SK-N-SH (cell line): ENCODE measurements at regions not wholly inside any gene's neighbourhood (a gene's known extent, or its start where the extent isn't known, plus 50 kb on each side); places are given as distances from the start of the nearest gene placed in this dataset.

Source experiments
- CTCF ChIA-PET: fragments of 300-600, 350-600 bp; formaldehyde crosslinking; extraction: SDS; loops from one replicate; lab custom pipeline; 2021; lab: Yijun Ruan, JAX
- POLR2A ChIA-PET: fragments of 350-600 bp; sonication (Branson Sonifier 250); formaldehyde crosslinking; extraction: SDS; loops from one replicate; lab custom pipeline; 2020; ENCODE audit warnings: antibody characterized with exemption, inconsistent platforms; lab: Yijun Ruan, JAX
- DNase-seq: peaks from one replicate; pipeline ENCODE4 v3.0.0; 2012
- H2AFZ ChIP-seq: fragments of 200-600 bp; sonication (generic); 2 replicates; pipeline ENCODE4 v1.8.1; 2016; ENCODE audit warnings: antibody characterized with exemption, mild to moderate bottlenecking, low read depth
- H3F3A ChIP-seq: fragments of 200-600 bp; sonication (generic); replicated peaks from 2 replicates; pipeline ENCODE3; 2016; ENCODE audit warnings: antibody characterized with exemption, mild to moderate bottlenecking; ENCODE audit not compliant: insufficient read depth
- H3K27ac ChIP-seq, 2 experiments: fragments of 200-500 bp in 1 of 2; fragments of 200-600 bp in 1 of 2; sonication (Bioruptor generic) in 1 of 2; sonication (generic), shearing (Covaris generic) in 1 of 2; 2 replicates each; pipeline versions ENCODE4 v1.5.1 to v1.6.1; 2014 to 2016; ENCODE audit warnings: low read depth in 2 of 2, inconsistent platforms in 1 of 2, low read length in 1 of 2, mild to moderate bottlenecking in 1 of 2, mixed read lengths in 1 of 2
- H3K27me3 ChIP-seq: fragments of 200-600 bp; sonication (generic), shearing (Covaris generic); 2 replicates; pipeline ENCODE4 v1.6.1; 2016; ENCODE audit warnings: mixed run types; ENCODE audit not compliant: insufficient read depth
- H3K36me3 ChIP-seq, 2 experiments: fragments of 200-500 bp in 1 of 2; fragments of 200-600 bp in 1 of 2; sonication (Bioruptor generic) in 1 of 2; sonication (generic) in 1 of 2; replicated peaks in 1 of 2; 2 replicates each; pipeline versions ENCODE3 to v1.5.1; 2014 to 2016; ENCODE audit warnings: low read length in 1 of 2, mild to moderate bottlenecking in 1 of 2; ENCODE audit not compliant: insufficient read depth in 2 of 2, control insufficient read depth in 1 of 2
- H3K4me1 ChIP-seq, 2 experiments: fragments of 200-500 bp in 1 of 2; fragments of 200-600 bp in 1 of 2; sonication (Bioruptor generic) in 1 of 2; sonication (generic), shearing (Covaris generic) in 1 of 2; 2 replicates each; pipeline versions ENCODE4 v1.5.1 to v1.6.1; 2014 to 2016; ENCODE audit warnings: low read depth in 1 of 2, low read length in 1 of 2, mixed run types in 1 of 2; ENCODE audit not compliant: insufficient read depth in 2 of 2, control insufficient read depth in 1 of 2
- H3K4me2 ChIP-seq: fragments of 200-600 bp; sonication (generic), shearing (Covaris generic); 2 replicates; pipeline ENCODE4 v1.6.1; 2017; ENCODE audit warnings: mixed run types
- H3K4me3 ChIP-seq, 2 experiments: fragments of 200-500 bp in 1 of 2; fragments of 200-600 bp in 1 of 2; sonication (Bioruptor generic) in 1 of 2; sonication (generic), shearing (Covaris generic) in 1 of 2; 2 replicates each; pipeline versions ENCODE4 v1.5.1 to v1.8.1; 2014 to 2016; ENCODE audit warnings: low read depth in 2 of 2, inconsistent platforms in 1 of 2, low read length in 1 of 2, mild to moderate bottlenecking in 1 of 2, mixed read lengths in 1 of 2, moderate library complexity in 1 of 2
- H3K79me2 ChIP-seq: fragments of 200-600 bp; sonication (generic); 2 replicates; pipeline ENCODE4 v1.8.1; 2017; ENCODE audit warnings: mild to moderate bottlenecking; ENCODE audit not compliant: insufficient read depth
- H3K9ac ChIP-seq: fragments of 200-600 bp; sonication (generic); 2 replicates; pipeline ENCODE4 v1.6.1; 2017; ENCODE audit warnings: mixed run types
- H3K9me2 ChIP-seq: fragments of 200-600 bp; sonication (generic); 2 replicates; pipeline ENCODE4 v1.6.1; 2017; ENCODE audit warnings: mixed run types
- H3K9me3 ChIP-seq: fragments of 200-600 bp; sonication (generic); 2 replicates; pipeline ENCODE4 v1.6.1; 2017; ENCODE audit warnings: mixed run types, mild to moderate bottlenecking, moderate library complexity
- H4K20me1 ChIP-seq: fragments of 200-600 bp; sonication (generic); 2 replicates; pipeline ENCODE4 v1.6.1; 2017; ENCODE audit warnings: mild to moderate bottlenecking, mixed run types; ENCODE audit not compliant: insufficient read depth
- CHD2 ChIP-seq: fragments of 150-350 bp; IDR thresholded peaks from 2 replicates; pipeline ENCODE4 v1.6.1; 2018; ENCODE audit warnings: low read length; ENCODE audit not compliant: partially characterized antibody
- ELF1 ChIP-seq: IDR thresholded peaks from 2 replicates; pipeline ENCODE4 v1.4.0; 2012
- EP300 ChIP-seq, 2 experiments: IDR thresholded peaks; 2 replicates each; pipeline versions ENCODE4 v1.4.0 to v1.6.1; 2012; ENCODE audit warnings: borderline replicate concordance in 1 of 2, low read depth in 1 of 2, low read length in 1 of 2
- MEF2A ChIP-seq: IDR thresholded peaks from 2 replicates; pipeline ENCODE4 v1.4.0; 2012; ENCODE audit warnings: low read depth, borderline replicate concordance
- NFIC ChIP-seq: IDR thresholded peaks from 2 replicates; pipeline ENCODE4 v1.4.0; 2012; ENCODE audit warnings: borderline replicate concordance
- SMC3 ChIP-seq: IDR thresholded peaks from 2 replicates; pipeline ENCODE4 v1.6.1; 2012; ENCODE audit warnings: low read depth, low read length, improper control_type of control experiment
- TCF12 ChIP-seq: IDR thresholded peaks from 2 replicates; pipeline ENCODE4 v1.4.0; 2012
- TEAD4 ChIP-seq: IDR thresholded peaks from 2 replicates; pipeline ENCODE4 v1.4.0; 2012; ENCODE audit warnings: mild to moderate bottlenecking, borderline replicate concordance; ENCODE audit not compliant: insufficient read depth
- YY1 ChIP-seq: IDR thresholded peaks from 2 replicates; pipeline ENCODE4 v1.4.0; 2012; ENCODE audit warnings: low read depth, mild to moderate bottlenecking
- WGBS: methylation state at CpG from one replicate; pipeline ENCODE4 v1.1.6; 2017; ENCODE audit warnings: low lambda C conversion rate; 5-methylcytosine and 5-hydroxymethylcytosine counted together
- TF ChIP-seq, protein P1 (sequence below): IDR thresholded peaks from 2 replicates; pipeline ENCODE4 v1.4.0; 2012; ENCODE audit warnings: low read depth
- TF ChIP-seq, protein P2 (sequence below): IDR thresholded peaks from 2 replicates; pipeline ENCODE4 v1.4.0; 2012; ENCODE audit warnings: low read depth, borderline replicate concordance
- TF ChIP-seq, protein P3 (sequence below): fragments of 200-600 bp; sonication (generic); IDR thresholded peaks from 2 replicates; pipeline ENCODE4 v1.6.1; 2017; ENCODE audit warnings: antibody characterized with exemption, mild to moderate bottlenecking, moderate library complexity

DNA sequence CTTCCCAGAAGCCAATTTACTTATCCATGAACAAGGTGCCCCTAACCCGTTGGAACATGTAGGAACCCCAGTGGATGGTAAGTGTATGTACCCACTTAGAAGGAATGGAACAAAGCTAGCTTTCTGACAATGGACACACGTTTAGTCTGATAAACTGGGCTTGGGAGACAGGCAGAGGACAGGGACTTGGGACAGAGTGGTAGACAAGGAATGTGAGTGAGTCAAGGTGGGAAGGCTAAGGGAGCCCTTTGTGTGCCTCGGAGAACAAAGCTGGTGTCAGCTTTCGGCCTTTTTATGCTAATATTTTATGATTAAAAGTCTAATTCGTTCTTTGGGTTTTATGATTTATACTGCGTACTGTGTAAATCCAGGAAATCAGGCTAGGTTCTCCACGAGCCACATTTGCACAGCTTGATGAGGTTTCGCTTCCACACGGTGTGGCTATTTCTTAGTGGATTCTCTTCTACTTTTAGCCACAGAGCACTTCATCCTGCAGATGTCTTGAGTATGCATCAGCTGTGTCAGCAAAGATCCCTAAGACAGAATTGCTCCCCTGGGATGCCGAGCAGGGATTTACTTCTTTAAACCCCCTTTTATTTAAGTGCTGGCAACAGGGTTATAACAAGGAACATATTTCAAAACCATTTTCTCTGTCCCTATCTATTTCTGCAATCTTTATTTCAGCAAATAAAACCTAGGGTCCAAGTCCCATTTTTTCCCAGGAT is 258.5 kb downstream of the DLEU7 start (continued):
- TF ChIP-seq, protein P1, sequence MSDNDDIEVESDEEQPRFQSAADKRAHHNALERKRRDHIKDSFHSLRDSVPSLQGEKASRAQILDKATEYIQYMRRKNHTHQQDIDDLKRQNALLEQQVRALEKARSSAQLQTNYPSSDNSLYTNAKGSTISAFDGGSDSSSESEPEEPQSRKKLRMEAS = no peak
- TF ChIP-seq, protein P2, sequence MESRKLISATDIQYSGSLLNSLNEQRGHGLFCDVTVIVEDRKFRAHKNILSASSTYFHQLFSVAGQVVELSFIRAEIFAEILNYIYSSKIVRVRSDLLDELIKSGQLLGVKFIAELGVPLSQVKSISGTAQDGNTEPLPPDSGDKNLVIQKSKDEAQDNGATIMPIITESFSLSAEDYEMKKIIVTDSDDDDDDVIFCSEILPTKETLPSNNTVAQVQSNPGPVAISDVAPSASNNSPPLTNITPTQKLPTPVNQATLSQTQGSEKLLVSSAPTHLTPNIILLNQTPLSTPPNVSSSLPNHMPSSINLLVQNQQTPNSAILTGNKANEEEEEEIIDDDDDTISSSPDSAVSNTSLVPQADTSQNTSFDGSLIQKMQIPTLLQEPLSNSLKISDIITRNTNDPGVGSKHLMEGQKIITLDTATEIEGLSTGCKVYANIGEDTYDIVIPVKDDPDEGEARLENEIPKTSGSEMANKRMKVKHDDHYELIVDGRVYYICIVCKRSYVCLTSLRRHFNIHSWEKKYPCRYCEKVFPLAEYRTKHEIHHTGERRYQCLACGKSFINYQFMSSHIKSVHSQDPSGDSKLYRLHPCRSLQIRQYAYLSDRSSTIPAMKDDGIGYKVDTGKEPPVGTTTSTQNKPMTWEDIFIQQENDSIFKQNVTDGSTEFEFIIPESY = no peak
- TF ChIP-seq EP300 (IDR thresholded peaks at IDR 0.05; ENCODE audit: borderline replicate concordance in 1 of 2, low read depth in 1 of 2, low read length in 1 of 2) (no peak), NFIC (no peak), CHD2 (no peak)
- TF ChIP-seq, protein P3, sequence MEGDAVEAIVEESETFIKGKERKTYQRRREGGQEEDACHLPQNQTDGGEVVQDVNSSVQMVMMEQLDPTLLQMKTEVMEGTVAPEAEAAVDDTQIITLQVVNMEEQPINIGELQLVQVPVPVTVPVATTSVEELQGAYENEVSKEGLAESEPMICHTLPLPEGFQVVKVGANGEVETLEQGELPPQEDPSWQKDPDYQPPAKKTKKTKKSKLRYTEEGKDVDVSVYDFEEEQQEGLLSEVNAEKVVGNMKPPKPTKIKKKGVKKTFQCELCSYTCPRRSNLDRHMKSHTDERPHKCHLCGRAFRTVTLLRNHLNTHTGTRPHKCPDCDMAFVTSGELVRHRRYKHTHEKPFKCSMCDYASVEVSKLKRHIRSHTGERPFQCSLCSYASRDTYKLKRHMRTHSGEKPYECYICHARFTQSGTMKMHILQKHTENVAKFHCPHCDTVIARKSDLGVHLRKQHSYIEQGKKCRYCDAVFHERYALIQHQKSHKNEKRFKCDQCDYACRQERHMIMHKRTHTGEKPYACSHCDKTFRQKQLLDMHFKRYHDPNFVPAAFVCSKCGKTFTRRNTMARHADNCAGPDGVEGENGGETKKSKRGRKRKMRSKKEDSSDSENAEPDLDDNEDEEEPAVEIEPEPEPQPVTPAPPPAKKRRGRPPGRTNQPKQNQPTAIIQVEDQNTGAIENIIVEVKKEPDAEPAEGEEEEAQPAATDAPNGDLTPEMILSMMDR = no peak

DNA sequence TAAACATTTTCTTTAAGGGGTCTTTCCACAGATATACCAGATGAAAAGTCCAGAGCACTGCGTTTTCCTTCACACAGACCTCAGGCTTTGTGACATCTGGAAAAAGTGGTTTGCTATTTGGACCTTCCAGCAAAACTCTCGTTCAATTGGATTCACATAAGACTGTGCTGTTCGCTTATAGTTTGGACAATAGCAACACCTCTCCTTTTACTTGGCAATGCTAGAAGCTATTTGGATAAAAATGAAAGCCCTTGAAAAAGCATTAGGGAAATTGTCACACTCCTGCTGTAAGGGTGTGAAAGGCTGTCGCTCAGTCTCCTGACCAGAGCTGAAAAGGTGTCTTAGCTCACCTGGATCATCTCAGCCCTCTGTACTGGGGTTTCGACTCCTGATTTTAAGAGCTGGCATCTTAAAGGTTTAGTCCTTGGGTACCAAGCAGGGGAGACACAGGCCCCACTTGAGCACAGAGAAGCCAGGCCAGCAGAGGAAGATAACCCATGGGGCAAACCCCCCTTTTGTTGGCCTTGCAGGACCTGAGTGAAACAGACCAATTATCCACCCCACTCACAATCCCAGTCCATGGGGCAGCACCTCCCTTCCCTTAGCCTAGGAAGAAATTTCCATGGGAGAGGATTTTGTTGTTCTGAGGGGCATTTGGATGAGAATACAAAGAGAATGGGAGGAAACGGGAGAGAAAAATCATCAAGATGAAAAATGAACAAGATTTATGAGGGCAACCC is 257.6 kb downstream of the DLEU7 start:
- CTCF ChIA-PET = interaction anchor here (0.8 kb wide), 1 partner anchor 9 kb away, joined by 5 read pairs; no protein-coding TSS in a partner anchor
- H3K4me1 ChIP-seq = peaks cover 2 to 19% of the 10 kb centered on the region in 2 experiments; a peak in 3 of 4 replicates
- H3F3A ChIP-seq = peaks cover 28% of the 10 kb centered on the region
- TF ChIP-seq MEF2A (no peak), TEAD4 (no peak), YY1 (no peak), TCF12 (no peak), ELF1 (no peak), SMC3 (no peak)
- TF ChIP-seq, protein P3 = no peak
- POLR2A ChIA-PET = no interaction called here
- no peaks in the 10 kb centered on the region for H3K9me3 ChIP-seq
- no peaks in the 10 kb centered on the region for H3K27me3 ChIP-seq
- H3K9ac ChIP-seq = no peak overlapping the region
- H2AFZ ChIP-seq = no peak overlapping the region
- no peaks in the 10 kb centered on the region for H3K36me3 ChIP-seq
- DNase-seq = no peak
- 82% methylated on average over 6 of the region's 6 CpGs for WGBS
- H3K79me2 ChIP-seq = no peaks in the 10 kb centered on the region
- H3K27ac ChIP-seq = no peak overlapping the region
- H4K20me1 ChIP-seq = no peaks in the 10 kb centered on the region
- no peak overlapping the region for H3K4me3 ChIP-seq
- no peak overlapping the region for H3K4me2 ChIP-seq
- H3K9me2 ChIP-seq = no peaks in the 10 kb centered on the region
